Fibroblast of lung (primary cell): ENCODE measurements at regions not wholly inside any gene's neighbourhood (a gene's known extent, or its start where the extent isn't known, plus 50 kb on each side); places are given as distances from the start of the nearest gene placed in this dataset.

Experiments used
- DNase-seq, 2 donors: peaks; one replicate each; pipeline versions ENCODE4 v3.0.0 to v3.0.0-alpha.2; 2010; ENCODE audit warnings: low read depth in 2 of 2
- H2AFZ ChIP-seq: 2 replicates; pipeline ENCODE4 v1.5.1; 2012; ENCODE audit warnings: low read length, control low read depth, inconsistent platforms
- H3K27ac ChIP-seq: 2 replicates; pipeline ENCODE4 v1.5.1; 2011; ENCODE audit warnings: low read length, control low read depth; ENCODE audit not compliant: insufficient read depth
- H3K27me3 ChIP-seq: 2 replicates; pipeline ENCODE4 v1.5.1; 2011; ENCODE audit warnings: mild to moderate bottlenecking, low read length; ENCODE audit not compliant: control insufficient read depth, insufficient read depth
- H3K36me3 ChIP-seq: 2 replicates; pipeline ENCODE4 v1.5.1; 2011; ENCODE audit warnings: low read length; ENCODE audit not compliant: control insufficient read depth, insufficient read depth
- H3K4me1 ChIP-seq: 2 replicates; pipeline ENCODE4 v1.5.1; 2011; ENCODE audit warnings: low read length; ENCODE audit not compliant: control insufficient read depth, insufficient read depth; ENCODE audit errors: extremely low read depth
- H3K4me2 ChIP-seq: 2 replicates; pipeline ENCODE4 v1.5.1; 2011; ENCODE audit warnings: low read length, control low read depth; ENCODE audit not compliant: insufficient read depth; ENCODE audit errors: extremely low read depth
- H3K4me3 ChIP-seq, 4 experiments: fragments of 200-600 bp in 1 of 4; sonication (generic) in 1 of 4; replicated peaks in 1 of 4; 2 replicates each; pipeline ENCODE4 v1.5.1; 2011 to 2016; ENCODE audit warnings: low read length in 4 of 4, low read depth in 3 of 4, mild to moderate bottlenecking in 3 of 4, control low read depth in 2 of 4, inconsistent platforms in 1 of 4, mixed read lengths in 1 of 4; ENCODE audit not compliant: insufficient read depth in 1 of 4; ENCODE audit errors: control extremely low read depth in 1 of 4
- H3K79me2 ChIP-seq: 2 replicates; pipeline ENCODE4 v1.5.1; 2012; ENCODE audit warnings: mild to moderate bottlenecking, low read length, inconsistent platforms; ENCODE audit not compliant: control insufficient read depth, insufficient read depth
- H3K9ac ChIP-seq: 2 replicates; pipeline ENCODE4 v1.5.1; 2011; ENCODE audit warnings: mild to moderate bottlenecking, low read length, control low read depth; ENCODE audit not compliant: insufficient read depth
- H3K9me3 ChIP-seq: 2 replicates; pipeline ENCODE4 v1.5.1; 2012; ENCODE audit warnings: low read depth, low read length; ENCODE audit not compliant: control insufficient read depth, insufficient read depth
- H4K20me1 ChIP-seq: 2 replicates; pipeline ENCODE4 v1.5.1; 2011; ENCODE audit warnings: low read length; ENCODE audit not compliant: control insufficient read depth, insufficient read depth; ENCODE audit errors: extremely low read depth
- CTCF ChIP-seq, 2 donors: IDR thresholded peaks in 1 of 2; conservative IDR thresholded peaks in 1 of 2; 1 replicate in 1 of 2; 2 replicates in 1 of 2; pipeline ENCODE4 v1.5.1; 2011 to 2012; ENCODE audit warnings: low read length in 2 of 2, control low read depth in 1 of 2, inconsistent platforms in 1 of 2, low read depth in 1 of 2, mild to moderate bottlenecking in 1 of 2
- EZH2 ChIP-seq: IDR thresholded peaks from 2 replicates; pipeline ENCODE4 v1.5.1; 2012; ENCODE audit warnings: low read length, control low read depth, mild to moderate bottlenecking; ENCODE audit errors: missing control alignments

GRCh38 chr11:38100836-38101462, 1502.9 kb upstream of the RAG2 start:
- no peak for TF ChIP-seq CTCF (conservative IDR thresholded peaks at IDR 0.05 in 1 of 2, IDR thresholded peaks at IDR 0.05 in 1 of 2; ENCODE audit: low read depth in 1 of 2, low read length in 2 of 2)
- TF ChIP-seq EZH2: no peak
- no peak for DNase-seq
- Histone ChIP-seq H3K4me3 (no peak overlapping the region), H3K36me3 (no peaks in the 10 kb centered on the region), H3K79me2 (no peaks in the 10 kb centered on the region), H3K9me3 (no peaks in the 10 kb centered on the region), H3K9ac (no peak overlapping the region), H3K27me3 (no peaks in the 10 kb centered on the region), H3K4me1 (no peaks in the 10 kb centered on the region), H2AFZ (no peak overlapping the region), H3K4me2 (no peak overlapping the region), H4K20me1 (no peaks in the 10 kb centered on the region), H3K27ac (no peak overlapping the region)

- Histone ChIP-seq H3K27ac (no peak overlapping the region), H3K4me1 (no peaks in the 10 kb centered on the region), H4K20me1 (no peaks in the 10 kb centered on the region), H3K4me2 (no peak overlapping the region), H3K79me2 (no peaks in the 10 kb centered on the region), H3K36me3 (no peaks in the 10 kb centered on the region), H3K9me3 (no peaks in the 10 kb centered on the region), H2AFZ (no peak overlapping the region), H3K4me3 (no peak overlapping the region), H3K9ac (no peak overlapping the region), H3K27me3 (no peaks in the 10 kb centered on the region)
- DNase-seq: no peak
- TF ChIP-seq EZH2 (no peak), CTCF (conservative IDR thresholded peaks at IDR 0.05 in 1 of 2, IDR thresholded peaks at IDR 0.05 in 1 of 2; ENCODE audit: low read depth in 1 of 2, low read length in 2 of 2) (no peak)
Observed at GRCh38 chr11:38095268-38095667, 1497.2 kb upstream of the RAG2 start.

- peak in 1 of 2 donors; percentile 6 for DNase-seq
Observed at GRCh38 chr11:38089726-38090125, 1491.7 kb upstream of the RAG2 start.

More at GRCh38 chr11:38089726-38090125, 1491.7 kb upstream of the RAG2 start:
- Histone ChIP-seq H2AFZ (no peak overlapping the region), H3K36me3 (no peaks in the 10 kb centered on the region), H3K9me3 (no peaks in the 10 kb centered on the region), H3K4me1 (no peaks in the 10 kb centered on the region), H4K20me1 (no peaks in the 10 kb centered on the region), H3K27me3 (no peaks in the 10 kb centered on the region), H3K4me2 (no peak overlapping the region), H3K4me3 (no peak overlapping the region), H3K79me2 (no peaks in the 10 kb centered on the region), H3K27ac (no peak overlapping the region), H3K9ac (no peak overlapping the region)
- TF ChIP-seq CTCF (conservative IDR thresholded peaks at IDR 0.05 in 1 of 2, IDR thresholded peaks at IDR 0.05 in 1 of 2; ENCODE audit: low read depth in 1 of 2, low read length in 2 of 2): no peak
- no peak for TF ChIP-seq EZH2
